GM18507 (cell line): ENCODE measurements at regions not wholly inside any gene's neighbourhood (a gene's known extent, or its start where the extent isn't known, plus 50 kb on each side); places are given as distances from the start of the nearest gene placed in this dataset.
"Not testable (repeated sequence)": the region's sequence is repeated elsewhere in the genome, so short reads cannot be mapped to it uniquely, and the experiment has no call there.

Experiments used
- DNase-seq: peaks from one replicate; pipeline ENCODE4 v3.0.0; 2011; ENCODE audit warnings: low read depth; ENCODE audit not compliant: insufficient read length; ENCODE audit errors: extremely low spot score
- FAIRE-seq: peaks from 2 replicates; lab custom pipeline; 2011; peaks lifted over from hg19 to GRCh38; lab: Jason Lieb, UNC

GRCh38 chrX:45515262-45516215 lies 314.9 kb upstream of the DIPK2B start:
- DNase-seq (no peak), FAIRE-seq (no peak)

- FAIRE-seq: no peak
- DNase-seq: no peak
Observed at GRCh38 chrX:45513042-45513441, 312.4 kb upstream of the DIPK2B start.

GRCh38 chrX:45508454-45508853 lies 307.8 kb upstream of the DIPK2B start:
- DNase-seq: no peak
- no peak for FAIRE-seq

- FAIRE-seq (no peak), DNase-seq (no peak)
Observed at GRCh38 chrX:45506149-45506730, 305.6 kb upstream of the DIPK2B start.

GRCh38 chrX:45505214-45505613 lies 304.5 kb upstream of the DIPK2B start:
- FAIRE-seq: no peak
- DNase-seq: no peak

- DNase-seq, FAIRE-seq: not testable (repeated sequence)
Observed at GRCh38 chrX:45503787-45504362, 303.2 kb upstream of the DIPK2B start.

- no peak for DNase-seq
- FAIRE-seq: no peak
Observed at GRCh38 chrX:45502396-45502795, 301.7 kb upstream of the DIPK2B start.

- DNase-seq (no peak), FAIRE-seq (no peak)
Observed at GRCh38 chrX:45497290-45497689, 296.6 kb upstream of the DIPK2B start.

- no peak for FAIRE-seq
- DNase-seq: no peak
Observed at GRCh38 chrX:45485719-45486118, 285.0 kb upstream of the DIPK2B start.

GRCh38 chrX:45479835-45480422 lies 279.3 kb upstream of the DIPK2B start:
- no peak for FAIRE-seq
- no peak for DNase-seq

- FAIRE-seq (no peak), DNase-seq (no peak)
Observed at GRCh38 chrX:45479196-45479834, 278.6 kb upstream of the DIPK2B start.

GRCh38 chrX:45472968-45473367 lies 272.3 kb upstream of the DIPK2B start:
- DNase-seq (no peak), FAIRE-seq (no peak)

GRCh38 chrX:45467537-45467936 lies 266.9 kb upstream of the DIPK2B start:
- FAIRE-seq, DNase-seq: not testable (repeated sequence)

- not testable (repeated sequence) for FAIRE-seq, DNase-seq
Observed at GRCh38 chrX:45455732-45456131, 255.1 kb upstream of the DIPK2B start.

GRCh38 chrX:45454290-45454689 lies 253.6 kb upstream of the DIPK2B start:
- DNase-seq: no peak
- FAIRE-seq: no peak

GRCh38 chrX:45449982-45450381 lies 249.3 kb upstream of the DIPK2B start:
- FAIRE-seq (no peak), DNase-seq (no peak)

- FAIRE-seq (no peak), DNase-seq (no peak)
Observed at GRCh38 chrX:45447995-45448394, 247.3 kb upstream of the DIPK2B start.

- no peak for FAIRE-seq
- no peak for DNase-seq
Observed at GRCh38 chrX:45447331-45447730, 246.7 kb upstream of the DIPK2B start.

- DNase-seq (no peak), FAIRE-seq (no peak)
Observed at GRCh38 chrX:45445745-45446412, 245.2 kb upstream of the DIPK2B start.
